H9 (cell line): ENCODE measurements at regions not wholly inside any gene's neighbourhood (a gene's known extent, or its start where the extent isn't known, plus 50 kb on each side); places are given as distances from the start of the nearest gene placed in this dataset.

Experiments
- DNase-seq: peaks from one replicate; pipeline ENCODE4 v3.0.0-alpha.2; 2017
- H2AFZ ChIP-seq: one replicate; pipeline ENCODE4 v1.6.1; 2013; ENCODE audit warnings: mild to moderate bottlenecking, low read length, control low read depth, moderate library complexity
- H2AK5ac ChIP-seq: 2 replicates; pipeline ENCODE4 v1.6.1; 2013; ENCODE audit warnings: low read length, control low read depth, mixed read lengths; ENCODE audit not compliant: insufficient read length
- H2BK120ac ChIP-seq: one replicate; pipeline ENCODE4 v1.6.1; 2013; ENCODE audit warnings: low read depth, mild to moderate bottlenecking, low read length, control low read depth, inconsistent platforms; ENCODE audit not compliant: poor library complexity, severe bottlenecking
- H2BK12ac ChIP-seq: 2 replicates; pipeline ENCODE4 v1.6.1; 2013; ENCODE audit warnings: low read length, control low read depth, mixed read lengths, low read depth; ENCODE audit not compliant: insufficient read length
- H2BK15ac ChIP-seq: 2 replicates; pipeline ENCODE4 v1.6.1; 2013; ENCODE audit warnings: low read depth, low read length, control low read depth
- H2BK20ac ChIP-seq: one replicate; pipeline ENCODE4 v1.6.1; 2013; ENCODE audit warnings: low read depth, mild to moderate bottlenecking, low read length, control low read depth, inconsistent platforms; ENCODE audit not compliant: poor library complexity, severe bottlenecking
- H2BK5ac ChIP-seq: 2 replicates; pipeline ENCODE4 v1.6.1; 2013; ENCODE audit warnings: low read length, control low read depth, mixed read lengths; ENCODE audit not compliant: insufficient read length
- H3K14ac ChIP-seq: 2 replicates; pipeline ENCODE4 v1.6.1; 2013; ENCODE audit warnings: low read length, control low read depth; ENCODE audit not compliant: insufficient read depth
- H3K18ac ChIP-seq: 2 replicates; pipeline ENCODE4 v1.6.1; 2013; ENCODE audit warnings: low read depth, mild to moderate bottlenecking, mixed read lengths, low read length, control low read depth; ENCODE audit not compliant: insufficient read length
- H3K23ac ChIP-seq: 2 replicates; pipeline ENCODE4 v1.6.1; 2013; ENCODE audit warnings: low read length, control low read depth, mixed read lengths, low read depth; ENCODE audit not compliant: insufficient read length
- H3K23me2 ChIP-seq: 2 replicates; pipeline ENCODE4 v1.6.1; 2013; ENCODE audit warnings: low read depth, mild to moderate bottlenecking, mixed read lengths, low read length, control low read depth; ENCODE audit not compliant: insufficient read length, poor library complexity, severe bottlenecking
- H3K27ac ChIP-seq: 2 replicates; pipeline ENCODE4 v1.5.1; 2013; ENCODE audit warnings: low read length, control low read depth, mixed read lengths, low read depth; ENCODE audit not compliant: insufficient read length
- H3K27me3 ChIP-seq: 2 replicates; pipeline ENCODE4 v1.6.1; 2013; ENCODE audit warnings: low read length, control low read depth, inconsistent platforms; ENCODE audit not compliant: insufficient read depth
- H3K4ac ChIP-seq: 2 replicates; pipeline ENCODE4 v1.6.1; 2013; ENCODE audit warnings: low read depth, mild to moderate bottlenecking, control low read depth, inconsistent platforms, low read length, moderate library complexity
- H3K4me1 ChIP-seq: 2 replicates; pipeline ENCODE4 v1.6.1; 2013; ENCODE audit warnings: low read length, control low read depth, inconsistent platforms; ENCODE audit not compliant: insufficient read depth
- H3K4me2 ChIP-seq: 2 replicates; pipeline ENCODE4 v1.6.1; 2013; ENCODE audit warnings: low read length, control low read depth, mixed read lengths; ENCODE audit not compliant: insufficient read length, insufficient read depth
- H3K56ac ChIP-seq: 2 replicates; pipeline ENCODE4 v1.6.1; 2013; ENCODE audit warnings: low read depth, mild to moderate bottlenecking, mixed read lengths, low read length, control low read depth; ENCODE audit not compliant: insufficient read length
- H3K79me1 ChIP-seq: 2 replicates; pipeline ENCODE4 v1.6.1; 2013; ENCODE audit warnings: low read depth, mild to moderate bottlenecking, moderate library complexity, low read length, control low read depth, inconsistent platforms; ENCODE audit not compliant: insufficient read depth, poor library complexity, severe bottlenecking
- H3K79me2 ChIP-seq: 2 replicates; pipeline ENCODE4 v1.6.1; 2013; ENCODE audit warnings: low read length, control low read depth, inconsistent platforms; ENCODE audit not compliant: insufficient read depth
- H3K9ac ChIP-seq: 2 replicates; pipeline ENCODE4 v1.6.1; 2013; ENCODE audit warnings: low read length, control low read depth, mixed read lengths; ENCODE audit not compliant: insufficient read length; ENCODE audit errors: extremely low read depth
- H3K9me3 ChIP-seq: one replicate; pipeline ENCODE4 v1.6.1; 2013; ENCODE audit warnings: low read depth, low read length, inconsistent platforms; ENCODE audit not compliant: control insufficient read depth
- H3T11ph ChIP-seq: one replicate; pipeline ENCODE4 v1.6.1; 2013; ENCODE audit warnings: mild to moderate bottlenecking, low read length, control low read depth, inconsistent platforms
- H4K20me1 ChIP-seq: one replicate; pipeline ENCODE4 v1.6.1; 2013; ENCODE audit not compliant: control insufficient read depth, insufficient read length, insufficient read depth
- H4K5ac ChIP-seq: 2 replicates; pipeline ENCODE4 v1.6.1; 2013; ENCODE audit warnings: low read depth, mild to moderate bottlenecking, mixed read lengths, low read length, control low read depth; ENCODE audit not compliant: insufficient read length
- H4K8ac ChIP-seq: replicated peaks from 2 replicates; pipeline ENCODE4 v1.6.1; 2013; ENCODE audit warnings: low read length, control low read depth, mixed read lengths, low read depth; ENCODE audit not compliant: insufficient read length
- H4K91ac ChIP-seq: 2 replicates; pipeline ENCODE4 v1.6.1; 2013; ENCODE audit warnings: low read depth, mild to moderate bottlenecking, moderate library complexity, mixed read lengths, low read length, control low read depth; ENCODE audit not compliant: insufficient read length
- H3K27ac Mint-ChIP-seq, 3 experiments: 2 replicates in 2 of 3; 3 replicates in 1 of 3; pipeline ENCODE4 v1.8.0; 2020 to 2021; ENCODE audit warnings: mixed read lengths in 3 of 3, mild to moderate bottlenecking in 1 of 3, moderate library complexity in 1 of 3
- H3K27me3 Mint-ChIP-seq: 2 replicates; pipeline ENCODE4 v1.8.0; 2021; ENCODE audit warnings: low read depth, mild to moderate bottlenecking, moderate library complexity, mixed read lengths
- H3K36me3 Mint-ChIP-seq, 3 experiments: 2 replicates in 2 of 3; 3 replicates in 1 of 3; pipeline ENCODE4 v1.8.0; 2020 to 2021; ENCODE audit warnings: low read depth in 3 of 3, mixed read lengths in 3 of 3; ENCODE audit not compliant: insufficient read depth in 1 of 3
- H3K4me1 Mint-ChIP-seq, 2 experiments: 2 replicates each; pipeline ENCODE4 v1.8.0; 2020; ENCODE audit warnings: mixed read lengths in 2 of 2
- H3K4me3 Mint-ChIP-seq, 2 experiments: 2 replicates in 1 of 2; 3 replicates in 1 of 2; pipeline ENCODE4 v1.8.0; 2020 to 2021; ENCODE audit warnings: mild to moderate bottlenecking in 2 of 2, mixed read lengths in 2 of 2, moderate library complexity in 1 of 2
- H3K9me3 Mint-ChIP-seq, 2 experiments: 2 replicates in 1 of 2; 3 replicates in 1 of 2; pipeline ENCODE4 v1.8.0; 2020; ENCODE audit warnings: mild to moderate bottlenecking in 2 of 2, mixed read lengths in 2 of 2, moderate library complexity in 1 of 2
- WGBS: extraction: QIAGEN DNeasy Blood & Tissue Kit; methylation state at CpG from one replicate; pipeline ENCODE4 v1.1.7; 2013; ENCODE audit warnings: missing lambda C conversion rate, low lambda C conversion rate, mixed read lengths; ENCODE audit not compliant: insufficient read length; ENCODE audit errors: extremely low coverage; 5-methylcytosine and 5-hydroxymethylcytosine counted together
- TF ChIP-seq, protein P1 (sequence below): fragments of 200-600 bp; sonication (generic); conservative IDR thresholded peaks from 3 replicates; pipeline ENCODE4 v1.8.0; 2021; ENCODE audit warnings: antibody characterized with exemption, mild to moderate bottlenecking

DNA sequence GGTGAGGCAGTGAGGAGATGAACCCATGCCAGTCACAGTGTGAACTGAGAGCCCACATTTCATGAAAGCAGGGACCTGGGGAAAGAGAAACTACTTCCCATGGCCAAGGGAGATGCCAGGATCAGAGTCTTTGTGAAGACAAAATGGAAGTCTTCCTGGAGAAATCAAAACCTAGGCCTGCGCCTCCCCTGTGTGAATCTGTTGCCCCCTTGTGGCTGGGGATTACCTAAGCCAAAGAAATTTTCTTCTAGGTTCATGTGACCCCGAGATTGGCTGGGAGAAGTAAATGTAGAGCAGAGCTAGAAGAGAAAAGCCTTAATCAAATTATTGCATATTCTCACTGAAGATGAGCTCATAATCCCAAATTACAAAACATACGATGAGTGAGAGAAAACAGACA is 1075.3 kb downstream of the TBC1D22A start:
- H2AFZ ChIP-seq, result no peak overlapping the region
- H3K27ac ChIP-seq, result no peak overlapping the region
- no peak overlapping the region for H2AK5ac ChIP-seq
- H3K56ac ChIP-seq, result no peak overlapping the region
- H3K79me1 ChIP-seq, result no peaks in the 10 kb centered on the region
- Mint-ChIP-seq H3K4me1 (no peaks in the 10 kb centered on the region), H3K27me3 (peaks cover 16% of the 10 kb centered on the region), H3K36me3 (peaks cover 0 to 3% (median 0%) of the 10 kb centered on the region in 3 experiments; a peak in 2 of 7 replicates), H3K27ac (no peak overlapping the region), H3K9me3 (peaks cover 0 to 17% of the 10 kb centered on the region in 2 experiments; a peak in 3 of 5 replicates), H3K4me3 (no peak overlapping the region)
- H2BK15ac ChIP-seq, result no peak overlapping the region
- H3K9me3 ChIP-seq, result no peaks in the 10 kb centered on the region
- no peak overlapping the region for H3K14ac ChIP-seq
- no peak overlapping the region for H4K91ac ChIP-seq
- H2BK5ac ChIP-seq, result no peak overlapping the region
- no peaks in the 10 kb centered on the region for H3K79me2 ChIP-seq
- H3K23me2 ChIP-seq, result no peaks in the 10 kb centered on the region
- no peak overlapping the region for H2BK20ac ChIP-seq
- H3K4me1 ChIP-seq, result no peaks in the 10 kb centered on the region
- H3K4ac ChIP-seq, result no peak overlapping the region
- H3K23ac ChIP-seq, result no peak overlapping the region
- no peak overlapping the region for H3K9ac ChIP-seq
- H3K4me2 ChIP-seq, result no peak overlapping the region
- no peak overlapping the region for H4K5ac ChIP-seq
- H4K20me1 ChIP-seq, result no peaks in the 10 kb centered on the region
- no peak overlapping the region for H4K8ac ChIP-seq
- H3T11ph ChIP-seq, result no peak overlapping the region
- H2BK12ac ChIP-seq, result no peak overlapping the region
- H2BK120ac ChIP-seq, result no peak overlapping the region
- WGBS, result no CpG with 5 or more reads among the region's 3 CpGs
- H3K27me3 ChIP-seq, result no peaks in the 10 kb centered on the region; the same call in 1 of the 2 replicates
- TF ChIP-seq, protein P1, sequence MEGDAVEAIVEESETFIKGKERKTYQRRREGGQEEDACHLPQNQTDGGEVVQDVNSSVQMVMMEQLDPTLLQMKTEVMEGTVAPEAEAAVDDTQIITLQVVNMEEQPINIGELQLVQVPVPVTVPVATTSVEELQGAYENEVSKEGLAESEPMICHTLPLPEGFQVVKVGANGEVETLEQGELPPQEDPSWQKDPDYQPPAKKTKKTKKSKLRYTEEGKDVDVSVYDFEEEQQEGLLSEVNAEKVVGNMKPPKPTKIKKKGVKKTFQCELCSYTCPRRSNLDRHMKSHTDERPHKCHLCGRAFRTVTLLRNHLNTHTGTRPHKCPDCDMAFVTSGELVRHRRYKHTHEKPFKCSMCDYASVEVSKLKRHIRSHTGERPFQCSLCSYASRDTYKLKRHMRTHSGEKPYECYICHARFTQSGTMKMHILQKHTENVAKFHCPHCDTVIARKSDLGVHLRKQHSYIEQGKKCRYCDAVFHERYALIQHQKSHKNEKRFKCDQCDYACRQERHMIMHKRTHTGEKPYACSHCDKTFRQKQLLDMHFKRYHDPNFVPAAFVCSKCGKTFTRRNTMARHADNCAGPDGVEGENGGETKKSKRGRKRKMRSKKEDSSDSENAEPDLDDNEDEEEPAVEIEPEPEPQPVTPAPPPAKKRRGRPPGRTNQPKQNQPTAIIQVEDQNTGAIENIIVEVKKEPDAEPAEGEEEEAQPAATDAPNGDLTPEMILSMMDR, result peak; percentile 82
- peak; percentile 57 for DNase-seq
- no peak overlapping the region for H3K18ac ChIP-seq
